Hematopoietic multipotent progenitor cell treated with erythropoietin and hydrocortisone succinate and interleukin-3 and kit ligand, for 17 days (in vitro differentiated cells): ENCODE measurements at regions not wholly inside any gene's neighbourhood (a gene's known extent, or its start where the extent isn't known, plus 50 kb on each side); places are given as distances from the start of the nearest gene placed in this dataset.

Experiments used
- DNase-seq: peaks from one replicate; pipeline ENCODE4 v3.0.0-alpha.2; 2015; ENCODE audit warnings: low spot score

- no peak for DNase-seq
Observed at GRCh38 chr11:116256215-116256614, 516.6 kb downstream of the BUD13 start.

GRCh38 chr11:116255321-116255953, 517.4 kb downstream of the BUD13 start:
- DNase-seq: no peak

GRCh38 chr11:116250155-116250554, 522.6 kb downstream of the BUD13 start:
- DNase-seq: no peak

GRCh38 chr11:116249561-116249960, 523.2 kb downstream of the BUD13 start:
- no peak for DNase-seq

- DNase-seq: no peak
Observed at GRCh38 chr11:116244889-116245288, 527.9 kb downstream of the BUD13 start.

GRCh38 chr11:116244439-116244838, 528.3 kb downstream of the BUD13 start:
- DNase-seq: no peak

GRCh38 chr11:116243991-116244390, 528.8 kb downstream of the BUD13 start:
- DNase-seq: no peak

- no peak for DNase-seq
Observed at GRCh38 chr11:116242006-116242405, 530.8 kb downstream of the BUD13 start.

- DNase-seq: no peak
Observed at GRCh38 chr11:116240710-116241109, 532.1 kb downstream of the BUD13 start.

GRCh38 chr11:116239247-116239646, 533.5 kb downstream of the BUD13 start:
- no peak for DNase-seq

GRCh38 chr11:116234989-116235568, 537.7 kb downstream of the BUD13 start:
- no peak for DNase-seq

- DNase-seq: no peak
Observed at GRCh38 chr11:116233561-116233960, 539.2 kb downstream of the BUD13 start.

- no peak for DNase-seq
Observed at GRCh38 chr11:116232364-116232828, 540.4 kb downstream of the BUD13 start.

GRCh38 chr11:116231543-116231942, 541.2 kb downstream of the BUD13 start:
- no peak for DNase-seq

GRCh38 chr11:116230438-116230837, 542.3 kb downstream of the BUD13 start:
- no peak for DNase-seq

GRCh38 chr11:116229236-116229970, 543.4 kb downstream of the BUD13 start:
- no peak for DNase-seq

- no peak for DNase-seq
Observed at GRCh38 chr11:116226731-116227130, 546.1 kb downstream of the BUD13 start.

- no peak for DNase-seq
Observed at GRCh38 chr11:116225784-116226585, 546.8 kb downstream of the BUD13 start.

GRCh38 chr11:116225236-116225635, 547.6 kb downstream of the BUD13 start:
- no peak for DNase-seq

- no peak for DNase-seq
Observed at GRCh38 chr11:116224889-116225200, 547.9 kb downstream of the BUD13 start.

GRCh38 chr11:116224154-116224888, 548.5 kb downstream of the BUD13 start:
- DNase-seq: peak; percentile 26

GRCh38 chr11:116221351-116221750, 551.4 kb downstream of the BUD13 start:
- DNase-seq: no peak
